GM12872 (cell line): ENCODE measurements at regions not wholly inside any gene's neighbourhood (a gene's known extent, or its start where the extent isn't known, plus 50 kb on each side); places are given as distances from the start of the nearest gene placed in this dataset.

Experiments used
- TF ChIP-seq, protein P1 (sequence below): IDR thresholded peaks from 3 replicates; pipeline ENCODE4 v1.5.1; 2011; ENCODE audit warnings: low read depth, mild to moderate bottlenecking, low read length, moderate library complexity; ENCODE audit not compliant: insufficient read depth

DNA sequence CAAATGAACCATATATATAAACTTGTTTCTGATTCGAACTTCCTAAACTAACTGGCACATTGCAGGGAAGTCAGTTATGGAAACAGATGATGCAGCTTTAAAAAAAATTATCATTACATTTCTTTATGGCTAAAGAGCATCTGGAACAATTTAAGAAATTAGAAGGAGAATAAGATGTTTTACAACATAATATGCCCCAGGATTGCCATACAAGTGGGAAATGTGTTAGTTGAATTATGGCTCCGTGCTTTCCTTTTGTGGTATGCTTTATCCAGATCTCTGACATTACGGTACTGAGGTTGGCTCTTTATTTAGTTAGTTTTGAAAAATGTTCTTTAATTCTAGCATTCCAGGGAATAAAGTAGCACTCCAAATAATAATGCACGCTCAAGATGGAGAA is 343.0 kb upstream of the ZFP64 start:
- TF ChIP-seq, protein P1, sequence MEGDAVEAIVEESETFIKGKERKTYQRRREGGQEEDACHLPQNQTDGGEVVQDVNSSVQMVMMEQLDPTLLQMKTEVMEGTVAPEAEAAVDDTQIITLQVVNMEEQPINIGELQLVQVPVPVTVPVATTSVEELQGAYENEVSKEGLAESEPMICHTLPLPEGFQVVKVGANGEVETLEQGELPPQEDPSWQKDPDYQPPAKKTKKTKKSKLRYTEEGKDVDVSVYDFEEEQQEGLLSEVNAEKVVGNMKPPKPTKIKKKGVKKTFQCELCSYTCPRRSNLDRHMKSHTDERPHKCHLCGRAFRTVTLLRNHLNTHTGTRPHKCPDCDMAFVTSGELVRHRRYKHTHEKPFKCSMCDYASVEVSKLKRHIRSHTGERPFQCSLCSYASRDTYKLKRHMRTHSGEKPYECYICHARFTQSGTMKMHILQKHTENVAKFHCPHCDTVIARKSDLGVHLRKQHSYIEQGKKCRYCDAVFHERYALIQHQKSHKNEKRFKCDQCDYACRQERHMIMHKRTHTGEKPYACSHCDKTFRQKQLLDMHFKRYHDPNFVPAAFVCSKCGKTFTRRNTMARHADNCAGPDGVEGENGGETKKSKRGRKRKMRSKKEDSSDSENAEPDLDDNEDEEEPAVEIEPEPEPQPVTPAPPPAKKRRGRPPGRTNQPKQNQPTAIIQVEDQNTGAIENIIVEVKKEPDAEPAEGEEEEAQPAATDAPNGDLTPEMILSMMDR, result no peak

DNA sequence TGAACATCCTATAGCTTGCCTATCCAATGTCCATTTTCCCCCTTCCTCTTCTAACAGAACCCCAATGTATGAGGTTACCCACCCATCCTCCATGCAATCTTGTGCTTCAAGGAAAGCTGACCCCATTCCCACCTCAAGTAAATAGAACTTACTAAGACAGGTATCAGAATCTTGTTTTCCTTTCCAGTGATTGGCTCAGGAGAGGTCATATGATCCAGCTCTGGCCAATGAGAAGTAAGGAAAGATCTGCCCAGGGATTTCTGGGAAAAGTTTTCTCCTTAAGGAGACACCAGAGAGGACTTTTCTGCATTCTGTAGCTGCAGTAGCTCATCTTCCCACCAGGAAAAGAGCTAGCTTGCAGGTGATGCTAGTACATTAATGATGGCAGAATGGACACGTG is 341.8 kb upstream of the ZFP64 start:
- TF ChIP-seq, protein P1, result no peak

DNA sequence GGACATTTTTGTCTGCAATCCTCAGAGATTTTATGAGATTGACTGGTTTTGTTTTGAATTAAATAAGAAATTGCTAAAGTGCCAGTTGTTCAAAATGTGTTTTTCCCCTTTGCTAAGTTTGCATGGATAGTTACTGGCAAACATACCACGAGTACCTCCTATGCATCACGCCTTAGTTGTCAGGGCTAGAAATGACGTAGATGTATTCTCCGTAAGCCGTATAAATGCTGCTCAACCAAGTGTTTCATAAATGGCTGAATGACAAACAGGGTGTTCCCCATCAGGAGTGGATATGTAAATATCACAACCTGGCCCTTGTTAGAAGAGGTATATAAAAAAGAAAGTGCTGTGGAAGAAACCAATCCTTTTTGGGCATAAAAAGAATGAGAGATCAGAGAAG is 341.1 kb upstream of the ZFP64 start:
- TF ChIP-seq, protein P1, result no peak

DNA sequence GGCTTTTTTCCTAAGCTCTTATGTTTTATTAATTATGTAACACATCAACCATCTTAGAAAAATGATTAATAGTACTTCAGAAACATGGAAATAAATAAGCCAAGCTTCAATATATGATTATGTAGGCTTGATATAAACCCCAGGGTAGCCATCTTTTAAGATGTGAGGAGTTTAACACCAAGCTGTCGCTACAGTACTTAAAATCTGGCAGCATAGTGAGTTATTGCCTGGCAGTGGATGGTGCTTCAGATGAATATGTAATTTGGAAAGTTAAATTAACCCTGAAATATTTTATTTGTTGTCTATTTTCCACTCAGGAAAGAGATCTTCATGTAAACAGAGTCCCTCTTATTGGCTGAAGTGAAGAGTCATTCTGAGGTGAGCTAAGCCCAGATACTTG is 339.0 kb upstream of the ZFP64 start:
- TF ChIP-seq, protein P1, result no peak

DNA sequence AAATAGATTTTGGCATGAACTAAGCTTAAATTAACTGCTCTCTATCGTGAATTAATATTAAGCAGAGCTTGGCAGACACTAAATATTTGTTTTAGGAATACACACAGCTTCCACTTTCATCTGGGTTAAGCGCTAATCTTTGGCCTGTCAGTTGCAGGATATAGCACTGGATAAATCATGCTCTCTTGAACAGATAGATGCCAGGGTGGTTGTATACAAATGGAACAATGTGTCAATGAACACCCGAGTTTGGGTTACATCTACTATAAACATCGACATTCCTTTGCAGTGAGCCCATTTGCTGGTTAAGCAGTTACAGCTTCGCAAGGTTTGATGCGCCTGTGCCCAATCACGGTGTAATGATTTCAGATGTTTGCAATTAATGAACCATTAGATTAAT is 338.2 kb upstream of the ZFP64 start:
- TF ChIP-seq, protein P1, result no peak

DNA sequence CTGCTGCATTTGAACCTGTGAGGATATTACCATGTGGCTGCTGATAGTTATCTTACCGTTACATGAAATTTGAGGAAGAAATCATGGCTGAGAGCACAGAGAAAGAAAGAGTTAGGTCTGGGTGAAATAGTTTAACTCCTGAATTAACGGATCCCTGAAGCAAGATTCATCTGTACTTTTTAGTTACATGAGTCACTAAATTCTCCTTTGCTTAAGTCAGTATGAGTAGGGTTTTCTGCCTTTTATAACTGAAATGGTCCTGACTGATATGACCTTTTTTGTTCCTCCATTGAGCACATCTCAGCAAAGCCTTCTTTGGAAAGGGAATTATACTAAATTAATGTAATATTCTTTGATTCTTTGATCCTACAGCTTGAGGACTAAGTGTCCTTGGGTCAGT is 333.3 kb upstream of the ZFP64 start:
- TF ChIP-seq, protein P1, result no peak

DNA sequence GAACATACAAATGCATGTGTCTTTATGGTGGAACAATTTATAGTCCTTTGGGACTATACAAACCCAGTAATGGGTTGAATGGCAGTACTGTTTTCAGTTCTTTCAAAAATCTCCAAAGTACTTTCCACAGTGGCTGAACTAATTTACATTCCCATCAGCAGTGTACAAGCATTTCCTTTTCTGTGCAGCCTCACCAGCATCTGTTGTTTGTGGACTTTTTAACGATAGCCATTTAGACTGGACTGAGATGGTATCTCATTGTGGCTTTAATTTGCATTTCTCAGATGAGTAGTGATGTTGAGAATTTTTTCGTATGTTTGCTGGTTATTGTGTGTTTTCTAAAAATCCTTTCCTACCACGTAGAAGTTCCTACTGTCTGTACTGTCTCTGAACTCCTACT is 327.2 kb upstream of the ZFP64 start:
- TF ChIP-seq, protein P1, result no peak

DNA sequence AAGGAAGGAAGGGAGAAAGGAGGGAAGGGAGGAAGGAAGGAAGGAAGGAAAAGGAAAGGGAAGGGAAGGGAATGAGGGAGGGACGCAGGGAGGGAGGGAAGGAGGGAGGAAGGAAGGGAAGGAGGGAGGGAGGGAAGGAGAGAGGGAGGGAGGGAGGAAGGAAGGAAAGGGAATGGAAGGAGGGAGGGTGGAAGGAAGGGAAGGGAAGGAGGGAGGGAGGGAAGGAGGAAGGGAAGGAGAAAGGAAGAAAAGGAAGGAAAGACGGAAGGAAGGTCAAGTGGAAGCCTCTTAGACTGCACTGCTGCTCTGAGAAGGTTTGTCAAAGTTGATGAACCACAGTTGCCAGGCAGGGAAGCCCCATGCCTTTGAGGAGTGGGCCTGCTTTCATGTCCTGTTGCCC is 324.3 kb upstream of the ZFP64 start:
- TF ChIP-seq, protein P1, result no peak
